PC-3 (cell line): ENCODE measurements at regions not wholly inside any gene's neighbourhood (a gene's known extent, or its start where the extent isn't known, plus 50 kb on each side); places are given as distances from the start of the nearest gene placed in this dataset.

ENCODE experiments used
- ATAC-seq: fragments of 200-7000 bp; cut with Tn5 transposase; 2 replicates; pipeline ENCODE4 v1.9.1; 2020; ENCODE audit warnings: mild to moderate bottlenecking, moderate library complexity
- BruUV-seq: library from RNA; stranded (reverse); fragments of 400-500 nt; replicated peaks from 2 replicates; lab custom pipeline; 2021; lab: Mats Ljungman, UMichigan
- CTCF ChIA-PET: fragments of 300-600 bp; sonication (Branson Sonifier 250); formaldehyde crosslinking; loops from one replicate; lab custom pipeline; 2022; ENCODE audit warnings: antibody characterized with exemption; lab: Charles Lee
- POLR2A ChIA-PET: fragments of 300-600 bp; sonication (Branson Sonifier 250); formaldehyde crosslinking; loops from one replicate; lab custom pipeline; 2022; ENCODE audit warnings: antibody characterized with exemption; ENCODE audit not compliant: unreplicated experiment; lab: Charles Lee
- DNase-seq: peaks from one replicate; pipeline ENCODE4 v3.0.0-alpha.2; 2015
- H2AFZ ChIP-seq: fragments of 300-600 bp; sonication (generic); 2 replicates; pipeline ENCODE4 v1.6.0; 2016; ENCODE audit warnings: antibody characterized with exemption, low read length
- H3F3A ChIP-seq: fragments of 300-600 bp; sonication (generic); one replicate; pipeline ENCODE4 v1.6.0; 2017; ENCODE audit warnings: antibody characterized with exemption, low read length, control low read depth, mild to moderate bottlenecking; ENCODE audit not compliant: unreplicated experiment
- H3K27ac ChIP-seq: fragments of 300-600 bp; sonication (generic); 2 replicates; pipeline ENCODE4 v1.5.1; 2016; ENCODE audit warnings: mild to moderate bottlenecking, low read length
- H3K27me3 ChIP-seq: fragments of 300-600 bp; sonication (generic); 2 replicates; pipeline ENCODE4 v1.6.1; 2016; ENCODE audit warnings: low read length, mixed read lengths
- H3K36me3 ChIP-seq: fragments of 300-600 bp; sonication (generic); 2 replicates; pipeline ENCODE4 v1.6.1; 2016; ENCODE audit warnings: low read depth, mixed run types, low read length, mixed read lengths
- H3K4me1 ChIP-seq: fragments of 300-600 bp; sonication (generic); 2 replicates; pipeline ENCODE4 v1.5.1; 2016; ENCODE audit warnings: low read length; ENCODE audit not compliant: insufficient read depth
- H3K4me2 ChIP-seq: fragments of 300-600 bp; sonication (generic); 2 replicates; pipeline ENCODE4 v1.6.0; 2016; ENCODE audit warnings: low read length
- H3K4me3 ChIP-seq: fragments of 300-600 bp; sonication (generic); 2 replicates; pipeline ENCODE4 v1.5.1; 2016; ENCODE audit warnings: mild to moderate bottlenecking, low read length, mixed read lengths
- H3K79me2 ChIP-seq: fragments of 300-600 bp; sonication (generic); 2 replicates; pipeline ENCODE4 v1.6.1; 2017; ENCODE audit warnings: low read length, mixed read lengths
- H3K9ac ChIP-seq: fragments of 300-600 bp; sonication (generic); 2 replicates; pipeline ENCODE4 v1.6.0; 2016; ENCODE audit warnings: mild to moderate bottlenecking, low read length
- H3K9me2 ChIP-seq: fragments of 300-600 bp; sonication (generic); replicated peaks from 2 replicates; pipeline ENCODE4 v1.6.1; 2016; ENCODE audit warnings: mixed run types, low read length, mixed read lengths
- H3K9me3 ChIP-seq: fragments of 300-600 bp; sonication (generic); 2 replicates; pipeline ENCODE4 v1.6.1; 2016; ENCODE audit warnings: low read length, mixed read lengths
- H4K20me1 ChIP-seq: fragments of 300-600 bp; sonication (generic); 2 replicates; pipeline ENCODE4 v1.6.1; 2016; ENCODE audit warnings: low read length, mixed read lengths
- CTCF ChIP-seq: fragments of 300-600 bp; sonication (generic); conservative IDR thresholded peaks from 2 replicates; pipeline ENCODE4 v1.5.1; 2017; ENCODE audit warnings: antibody characterized with exemption, low read depth, mild to moderate bottlenecking, low read length
- EZH2 ChIP-seq: fragments of 300-600 bp; sonication (generic); IDR thresholded peaks from one replicate; pipeline ENCODE4 v1.6.1; 2017; ENCODE audit warnings: antibody characterized with exemption, mild to moderate bottlenecking, low read length; ENCODE audit not compliant: unreplicated experiment
- EZH2phosphoT487 ChIP-seq: fragments of 300-600 bp; sonication (generic); IDR thresholded peaks from 2 replicates; pipeline ENCODE4 v1.6.1; 2018; ENCODE audit warnings: mild to moderate bottlenecking, antibody characterized with exemption, low read length, borderline replicate concordance
- intact Hi-C: fragments of 100-400 bp; cut with micrococcal nuclease; formaldehyde crosslinking; loops from 2 replicates; pipeline ENCODE4 v1.9.0; 2023

- Histone ChIP-seq H3K9me2 (no peaks in the 10 kb centered on the region), H3K36me3 (no peaks in the 10 kb centered on the region), H2AFZ (no peak overlapping the region), H3K4me1 (no peaks in the 10 kb centered on the region), H3K27me3 (no peaks in the 10 kb centered on the region), H3K79me2 (no peaks in the 10 kb centered on the region), H4K20me1 (no peaks in the 10 kb centered on the region), H3K27ac (no peak overlapping the region), H3K9me3 (no peaks in the 10 kb centered on the region), H3K9ac (no peak overlapping the region), H3K4me3 (no peak overlapping the region), H3F3A (no peaks in the 10 kb centered on the region), H3K4me2 (no peak overlapping the region)
- ChIA-PET CTCF (no interaction called here), POLR2A (no interaction called here)
- ATAC-seq (no peak), DNase-seq (no peak)
- no peak for TF ChIP-seq EZH2phosphoT487
- TF ChIP-seq CTCF: no peak
- TF ChIP-seq EZH2: no peak
- intact Hi-C loops: no loop called here
- no TSS peak for BruUV-seq
These were observed 85.9 kb downstream of the NAV1 start for GRCh38 chr1:201624741-201625225.

DNA sequence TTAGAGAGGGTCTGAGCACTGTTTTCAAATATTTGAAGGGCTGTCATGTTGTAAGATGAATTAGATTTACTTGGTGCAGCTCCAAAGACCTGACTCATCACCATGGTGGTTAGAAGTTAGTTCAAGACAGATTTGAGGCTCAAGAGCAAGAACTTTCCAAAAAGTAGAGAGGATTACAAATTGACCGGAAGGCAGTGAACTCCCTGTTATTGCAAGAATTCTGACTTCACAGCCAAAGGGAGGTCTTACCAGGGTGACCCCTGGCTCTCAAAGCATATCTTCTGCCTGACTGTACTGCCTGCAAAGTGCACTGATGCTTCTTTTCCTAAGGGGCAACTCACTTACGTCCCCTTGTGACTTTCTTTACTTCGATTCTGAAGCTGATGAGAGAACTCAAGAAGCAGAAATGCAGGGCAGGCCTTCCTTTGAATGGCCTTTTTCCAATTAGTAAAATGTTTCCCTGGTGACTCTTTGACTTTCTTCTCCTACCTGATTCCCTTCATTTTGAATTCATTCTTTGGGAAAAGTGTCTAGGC is 86.4 kb downstream of the NAV1 start:
- no TSS peak for BruUV-seq
- Histone ChIP-seq H3K9ac (no peak overlapping the region), H3F3A (no peaks in the 10 kb centered on the region), H3K9me3 (no peaks in the 10 kb centered on the region), H3K4me3 (no peak overlapping the region), H3K9me2 (no peaks in the 10 kb centered on the region), H3K79me2 (no peaks in the 10 kb centered on the region), H3K27ac (no peak overlapping the region), H3K36me3 (no peaks in the 10 kb centered on the region), H3K27me3 (no peaks in the 10 kb centered on the region), H4K20me1 (no peaks in the 10 kb centered on the region), H2AFZ (no peak overlapping the region), H3K4me1 (no peaks in the 10 kb centered on the region), H3K4me2 (no peak overlapping the region)
- ChIA-PET CTCF (no interaction called here), POLR2A (no interaction called here)
- intact Hi-C loops: no loop called here
- DNase-seq: peak; percentile 18
- 0 out of 2 replicates have a peak, but pooled peaks have one; percentile 15 for ATAC-seq
- TF ChIP-seq EZH2: no peak
- no peak for TF ChIP-seq EZH2phosphoT487
- TF ChIP-seq CTCF: no peak

DNA sequence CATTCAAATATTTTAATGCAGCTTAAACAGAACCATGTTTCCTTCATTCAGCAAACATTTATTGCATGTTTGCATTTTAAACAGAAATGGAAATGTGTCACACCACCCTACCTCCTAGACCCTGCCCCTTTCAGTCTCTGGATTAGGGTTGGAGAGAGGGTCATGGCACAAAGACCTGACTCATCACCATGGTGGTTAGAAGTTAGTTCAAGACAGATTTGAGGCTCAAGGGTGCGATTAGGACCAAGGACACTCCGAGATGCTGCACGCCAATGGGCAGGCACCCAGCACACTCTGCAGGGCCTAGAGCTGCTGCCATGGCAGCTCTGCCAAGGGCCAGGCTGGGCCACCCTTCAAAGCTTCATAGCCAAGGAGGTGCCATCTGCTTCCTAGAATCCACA is 86.9 kb downstream of the NAV1 start:
- Histone ChIP-seq H3K9me3 (no peaks in the 10 kb centered on the region), H3K9ac (no peak overlapping the region), H3K27ac (no peak overlapping the region), H3K4me3 (no peak overlapping the region), H2AFZ (no peak overlapping the region), H3K27me3 (no peaks in the 10 kb centered on the region), H3K36me3 (no peaks in the 10 kb centered on the region), H4K20me1 (no peaks in the 10 kb centered on the region), H3K9me2 (no peaks in the 10 kb centered on the region), H3K4me1 (no peaks in the 10 kb centered on the region), H3K79me2 (no peaks in the 10 kb centered on the region), H3F3A (no peaks in the 10 kb centered on the region), H3K4me2 (no peak overlapping the region)
- TF ChIP-seq EZH2phosphoT487: no peak
- TF ChIP-seq EZH2: no peak
- no peak for TF ChIP-seq CTCF
- BruUV-seq: no TSS peak
- ATAC-seq: no peak
- intact Hi-C loops: no loop called here
- ChIA-PET CTCF (no interaction called here), POLR2A (no interaction called here)
- DNase-seq: no peak
